ENCODE measurements at regions not wholly inside any gene's neighbourhood (a gene's known extent, or its start where the extent isn't known, plus 50 kb on each side); places are given as distances from the start of the nearest gene placed in this dataset.
"Not testable (repeated sequence)": the region's sequence is repeated elsewhere in the genome, so short reads cannot be mapped to it uniquely, and the experiment has no call there.

GRCh38 chrX:96128058-96128457 is 556.6 kb upstream of the DIAPH2 start:
- ATAC-seq: not testable (repeated sequence)

- TF ChIP-seq POU6F1 (CRISPR knock-in tag; IDR thresholded peaks at IDR 0.05; ENCODE audit: borderline replicate concordance, low read depth) (no peak), ZNF70 (CRISPR knock-in tag; IDR thresholded peaks at IDR 0.05) (no peak), CREB5 (CRISPR knock-in tag; IDR thresholded peaks at IDR 0.05; ENCODE audit: low read depth) (no peak), ZFP30 (CRISPR knock-in tag; IDR thresholded peaks at IDR 0.05) (no peak), PPARA (CRISPR knock-in tag; IDR thresholded peaks at IDR 0.05; ENCODE audit: borderline replicate concordance) (no peak), SNAI2 (CRISPR knock-in tag; IDR thresholded peaks at IDR 0.05) (no peak), ZFP3 (CRISPR knock-in tag; IDR thresholded peaks at IDR 0.05) (no peak), GLIS3 (CRISPR knock-in tag; IDR thresholded peaks at IDR 0.05) (no peak), ZNF565 (CRISPR knock-in tag; conservative IDR thresholded peaks at IDR 0.05; ENCODE audit: low read depth) (no peak), OSR1 (CRISPR knock-in tag; IDR thresholded peaks at IDR 0.05) (no peak), CSDC2 (CRISPR knock-in tag; IDR thresholded peaks at IDR 0.05) (no peak), ESRRG (CRISPR knock-in tag; IDR thresholded peaks at IDR 0.05) (no peak), ZC3H10 (CRISPR knock-in tag; IDR thresholded peaks at IDR 0.05) (no peak), PATZ1 (CRISPR knock-in tag; IDR thresholded peaks at IDR 0.05; ENCODE audit: borderline replicate concordance) (no peak), ISL1 (CRISPR knock-in tag; IDR thresholded peaks at IDR 0.05) (no peak), ZNF8 (CRISPR knock-in tag; IDR thresholded peaks at IDR 0.05) (no peak), BACH2 (CRISPR knock-in tag; IDR thresholded peaks at IDR 0.05; ENCODE audit: borderline replicate concordance) (no peak), TSHZ2 (CRISPR knock-in tag; IDR thresholded peaks at IDR 0.05) (no peak), TOX (CRISPR knock-in tag; IDR thresholded peaks at IDR 0.05; ENCODE audit: borderline replicate concordance) (no peak), RARB (CRISPR knock-in tag; IDR thresholded peaks at IDR 0.05) (no peak)
- ATAC-seq: no peak
These were observed 543.8 kb upstream of the DIAPH2 start for GRCh38 chrX:96140796-96141195.

- no peak for TF ChIP-seq ARNTL (CRISPR knock-in tag; IDR thresholded peaks at IDR 0.05; ENCODE audit: borderline replicate concordance, low read depth)
- TF ChIP-seq ISL1 (CRISPR knock-in tag; IDR thresholded peaks at IDR 0.05): no peak
- TF ChIP-seq ZFP30 (CRISPR knock-in tag; IDR thresholded peaks at IDR 0.05): no peak
- TF ChIP-seq ZFP3 (CRISPR knock-in tag; IDR thresholded peaks at IDR 0.05): no peak
- TF ChIP-seq CREB5 (CRISPR knock-in tag; IDR thresholded peaks at IDR 0.05; ENCODE audit: low read depth): no peak
- no peak for TF ChIP-seq CSRNP3 (CRISPR knock-in tag; IDR thresholded peaks at IDR 0.05)
- TF ChIP-seq PPARA (CRISPR knock-in tag; IDR thresholded peaks at IDR 0.05; ENCODE audit: borderline replicate concordance): no peak
- TF ChIP-seq CSDC2 (CRISPR knock-in tag; IDR thresholded peaks at IDR 0.05): no peak
- TF ChIP-seq GLIS3 (CRISPR knock-in tag; IDR thresholded peaks at IDR 0.05): no peak
- ATAC-seq: no peak
These were observed 537.0 kb upstream of the DIAPH2 start for GRCh38 chrX:96147681-96148080.

All from SK-N-SH treated with all-trans-retinoic acid at 6 μM for 48 hours (cell line).